ENCODE measurements at regions not wholly inside any gene's neighbourhood (a gene's known extent, or its start where the extent isn't known, plus 50 kb on each side); places are given as distances from the start of the nearest gene placed in this dataset.
"Not testable (repeated sequence)": the region's sequence is repeated elsewhere in the genome, so short reads cannot be mapped to it uniquely, and the experiment has no call there.

DNA sequence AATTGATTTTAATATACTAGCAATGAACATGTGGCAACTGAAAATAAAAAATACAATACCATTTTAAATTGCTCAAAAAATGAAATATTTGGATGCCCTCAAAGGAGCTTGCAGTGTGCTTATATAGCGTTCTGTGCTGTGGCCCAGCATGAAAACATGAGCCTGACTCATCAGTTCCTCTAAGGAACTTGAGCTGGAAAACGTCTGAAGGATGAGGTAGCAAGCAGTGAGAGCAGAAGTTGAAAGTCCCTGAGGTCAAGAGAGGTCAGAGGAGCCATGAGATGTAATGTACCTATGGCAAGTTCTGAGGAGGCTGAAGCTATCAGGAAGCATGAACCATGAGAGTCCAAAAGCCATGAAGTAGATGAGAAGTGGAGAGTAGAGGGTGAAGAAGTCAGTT, 59.7 kb downstream of the HMGB3 start:
- Mint-ChIP-seq H3K4me3 (no peak overlapping the region), H3K9me3 (ENCODE audit: low read depth) (no peaks in the 10 kb centered on the region), H3K36me3 (no peaks in the 10 kb centered on the region), H3K27me3 (peaks cover 1% of the 10 kb centered on the region), H3K27ac (no peak overlapping the region), H3K4me1 (ENCODE audit: low read depth) (no peaks in the 10 kb centered on the region)

DNA sequence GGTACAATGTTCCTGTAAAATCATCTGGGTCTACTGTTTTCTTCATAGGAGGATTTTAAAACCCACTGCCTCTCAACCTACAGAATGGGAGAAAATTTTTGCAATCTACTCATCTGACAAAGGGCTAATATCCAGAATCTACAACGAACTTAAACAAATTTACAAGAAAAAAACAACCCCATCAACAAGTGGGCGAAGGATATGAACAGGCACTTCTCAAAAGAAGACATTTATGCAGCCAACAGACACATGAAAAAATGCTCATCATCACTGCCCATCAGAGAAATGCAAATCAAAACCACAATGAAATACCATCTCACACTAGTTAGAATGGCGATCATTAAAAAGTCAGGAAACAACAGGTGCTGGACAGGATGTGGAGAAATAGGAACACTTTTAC, 83.2 kb downstream of the HMGB3 start:
- not testable (repeated sequence) for H3K27me3 Mint-ChIP-seq; H3K4me1 Mint-ChIP-seq (ENCODE audit: low read depth); H3K36me3 Mint-ChIP-seq; H3K4me3 Mint-ChIP-seq; H3K9me3 Mint-ChIP-seq (ENCODE audit: low read depth); H3K27ac Mint-ChIP-seq

DNA sequence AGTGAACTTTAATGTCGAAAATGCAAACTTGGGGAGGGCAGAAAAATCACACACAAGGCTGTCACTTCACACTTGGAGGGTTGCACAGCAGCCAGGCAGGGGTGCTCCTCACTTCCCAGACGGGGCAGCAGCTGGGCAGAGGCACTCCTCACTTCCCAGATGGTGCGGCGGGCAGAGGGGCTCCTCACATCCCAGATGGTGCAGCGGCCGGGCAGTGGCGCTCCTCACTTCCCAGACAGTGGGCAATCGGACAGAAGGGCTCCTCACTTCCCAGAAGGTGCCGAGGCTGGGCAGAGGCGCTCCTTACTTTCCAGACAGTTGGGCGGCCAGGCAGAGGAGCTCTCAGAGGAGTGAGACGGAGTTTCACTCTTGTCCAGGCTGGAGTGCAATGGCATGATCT, 90.6 kb downstream of the HMGB3 start:
- Mint-ChIP-seq H3K4me1 (ENCODE audit: low read depth) (no peaks in the 10 kb centered on the region), H3K36me3 (no peaks in the 10 kb centered on the region), H3K27me3 (no peaks in the 10 kb centered on the region), H3K4me3 (no peak overlapping the region), H3K27ac (no peak overlapping the region), H3K9me3 (ENCODE audit: low read depth) (no peaks in the 10 kb centered on the region)

DNA sequence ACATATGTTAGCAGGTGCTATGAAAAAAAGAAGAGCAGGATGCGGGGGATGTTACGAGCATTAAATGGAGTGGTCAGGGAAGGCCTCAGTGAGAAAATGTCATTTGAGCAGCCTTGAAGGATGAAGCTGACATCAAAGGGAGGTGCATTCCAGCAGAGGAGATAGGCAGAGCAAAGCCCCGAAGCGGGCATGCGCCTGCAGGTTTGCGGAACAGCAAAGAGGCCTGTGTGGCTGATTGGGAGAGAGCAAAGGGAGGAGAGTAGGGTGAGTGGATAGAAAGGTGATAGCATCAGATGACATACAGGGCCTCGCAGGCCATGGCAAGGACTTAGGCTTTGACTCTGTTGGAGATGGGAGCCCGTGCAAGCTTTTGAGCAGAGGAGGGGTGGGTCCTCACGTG, 95.4 kb upstream of the GPR50 start:
- Mint-ChIP-seq H3K27ac (no peak overlapping the region), H3K4me1 (ENCODE audit: low read depth) (peaks cover 4% of the 10 kb centered on the region), H3K36me3 (no peaks in the 10 kb centered on the region), H3K27me3 (peaks cover 8% of the 10 kb centered on the region), H3K9me3 (ENCODE audit: low read depth) (no peaks in the 10 kb centered on the region), H3K4me3 (no peak overlapping the region)

DNA sequence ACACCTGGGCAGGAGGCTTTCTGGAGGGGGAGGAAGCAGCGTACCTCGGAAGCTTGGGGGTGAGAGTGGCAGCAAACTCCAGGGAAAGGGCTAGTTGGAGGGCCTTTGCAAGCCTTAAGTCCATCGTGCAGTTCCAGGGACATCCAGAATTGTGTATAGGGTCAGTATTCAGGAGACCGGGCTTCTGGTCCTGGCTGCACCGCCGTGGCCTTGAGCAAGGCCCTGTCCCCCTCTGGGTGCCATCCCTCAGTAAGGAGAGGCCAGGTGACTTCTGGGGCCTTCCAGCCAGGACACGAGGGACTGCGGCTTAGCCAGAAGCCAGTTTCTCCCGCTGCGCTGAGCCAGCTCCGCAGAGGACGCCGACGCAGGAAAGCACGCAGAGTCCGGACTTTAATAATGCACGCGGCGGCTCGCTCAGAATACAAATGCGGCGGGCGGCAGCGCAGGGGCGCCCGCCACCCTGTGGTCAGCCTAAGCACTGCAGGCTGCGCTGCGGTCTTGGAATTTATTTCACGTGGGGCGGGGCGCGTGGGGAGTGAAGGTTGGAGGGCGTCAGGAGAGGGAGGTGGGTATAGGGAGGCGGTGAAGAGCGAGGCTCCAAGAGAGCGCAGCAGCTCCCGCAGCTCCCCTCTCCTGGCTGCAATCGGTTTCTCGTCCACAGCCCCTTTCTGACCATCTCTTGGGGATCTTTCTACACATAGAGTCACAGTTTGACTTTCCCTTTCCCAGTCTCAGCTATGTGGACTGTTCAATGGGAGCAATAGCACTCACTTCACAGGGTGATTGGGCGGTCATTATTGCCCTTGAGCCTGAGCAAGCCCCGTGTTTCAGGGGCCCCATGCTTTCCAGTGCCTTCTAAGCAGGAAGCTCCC, 94.1 kb upstream of the GPR50 start:
- H3K27ac Mint-ChIP-seq = no peak overlapping the region
- H3K9me3 Mint-ChIP-seq (ENCODE audit: low read depth) = no peaks in the 10 kb centered on the region
- H3K4me3 Mint-ChIP-seq = peak overlapping the region; percentile 52
- H3K27me3 Mint-ChIP-seq = peaks cover 8% of the 10 kb centered on the region
- H3K4me1 Mint-ChIP-seq (ENCODE audit: low read depth) = peaks cover 4% of the 10 kb centered on the region
- H3K36me3 Mint-ChIP-seq = no peaks in the 10 kb centered on the region

DNA sequence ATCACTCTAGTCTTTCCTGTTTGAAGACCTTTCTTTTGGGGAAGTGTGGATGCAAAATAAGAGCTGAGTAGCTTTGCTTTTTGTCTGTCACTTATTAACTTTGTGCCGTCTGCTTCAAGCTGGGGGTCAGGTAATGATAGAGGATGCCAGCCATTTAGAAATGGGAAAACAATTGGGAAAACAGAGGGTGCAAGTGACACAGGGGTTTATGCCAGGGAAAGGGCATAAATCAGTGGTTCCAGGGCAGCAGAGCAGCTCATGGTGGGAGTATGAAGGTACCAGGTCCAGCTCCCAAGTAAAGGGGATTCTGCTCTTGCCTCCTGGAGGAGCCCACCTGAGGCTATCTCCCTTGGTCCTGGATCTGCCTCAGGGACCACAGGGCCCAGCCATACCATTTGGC, 91.9 kb upstream of the GPR50 start:
- no peak overlapping the region for H3K27ac Mint-ChIP-seq
- H3K9me3 Mint-ChIP-seq (ENCODE audit: low read depth) = no peaks in the 10 kb centered on the region
- peaks cover 4% of the 10 kb centered on the region for H3K4me1 Mint-ChIP-seq (ENCODE audit: low read depth)
- H3K4me3 Mint-ChIP-seq = no peak overlapping the region
- H3K36me3 Mint-ChIP-seq = no peaks in the 10 kb centered on the region
- H3K27me3 Mint-ChIP-seq = peaks cover 8% of the 10 kb centered on the region

DNA sequence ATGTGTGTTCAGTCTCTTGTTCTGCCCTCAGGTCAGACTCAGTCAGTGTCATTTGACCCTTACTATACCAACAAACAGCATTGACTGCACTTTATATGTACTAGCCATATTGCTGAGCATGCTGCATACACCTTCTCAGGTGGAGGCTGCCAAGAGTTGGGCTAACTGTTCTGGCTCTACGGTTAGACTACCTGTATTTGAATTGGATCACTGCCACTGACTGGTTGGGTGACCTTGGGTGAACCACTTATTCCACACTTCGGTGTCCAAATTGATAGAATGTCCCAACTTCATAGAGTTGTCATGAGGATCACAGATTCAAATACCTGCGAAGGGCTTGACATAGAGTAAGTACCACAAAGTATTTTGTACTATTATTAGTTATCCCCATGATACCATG, 91.2 kb upstream of the GPR50 start:
- H3K36me3 Mint-ChIP-seq = no peaks in the 10 kb centered on the region

DNA sequence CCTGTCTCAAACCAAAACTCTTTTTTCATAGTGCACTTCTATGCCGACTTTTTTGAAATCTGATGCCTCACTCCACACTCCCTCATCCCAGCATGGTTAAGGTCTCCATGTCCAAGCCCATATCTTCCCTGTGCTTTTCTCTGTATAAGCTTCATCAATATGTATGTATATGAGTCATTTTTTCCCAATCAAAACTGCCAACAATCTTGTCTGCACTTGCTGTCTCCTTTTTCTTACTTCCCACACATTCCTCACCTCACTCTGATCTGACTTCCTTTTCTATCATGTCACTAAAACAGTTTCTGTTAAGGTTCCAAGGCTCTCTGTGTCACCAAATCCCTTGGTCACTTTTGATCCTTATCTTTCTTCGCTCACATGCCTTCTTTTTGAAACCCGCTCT, 88.2 kb upstream of the GPR50 start:
- no peaks in the 10 kb centered on the region for H3K4me1 Mint-ChIP-seq (ENCODE audit: low read depth)
- peaks cover 12% of the 10 kb centered on the region for H3K27me3 Mint-ChIP-seq
- no peaks in the 10 kb centered on the region for H3K9me3 Mint-ChIP-seq (ENCODE audit: low read depth)
- no peak overlapping the region for H3K27ac Mint-ChIP-seq
- no peak overlapping the region for H3K4me3 Mint-ChIP-seq
- H3K36me3 Mint-ChIP-seq = no peaks in the 10 kb centered on the region

More for the DNA sequence above, 91.2 kb upstream of the GPR50 start:
- peaks cover 4% of the 10 kb centered on the region for H3K4me1 Mint-ChIP-seq (ENCODE audit: low read depth)
- peaks cover 11% of the 10 kb centered on the region for H3K27me3 Mint-ChIP-seq
- H3K27ac Mint-ChIP-seq = no peak overlapping the region
- H3K4me3 Mint-ChIP-seq = no peak overlapping the region
- H3K9me3 Mint-ChIP-seq (ENCODE audit: low read depth) = no peaks in the 10 kb centered on the region

DNA sequence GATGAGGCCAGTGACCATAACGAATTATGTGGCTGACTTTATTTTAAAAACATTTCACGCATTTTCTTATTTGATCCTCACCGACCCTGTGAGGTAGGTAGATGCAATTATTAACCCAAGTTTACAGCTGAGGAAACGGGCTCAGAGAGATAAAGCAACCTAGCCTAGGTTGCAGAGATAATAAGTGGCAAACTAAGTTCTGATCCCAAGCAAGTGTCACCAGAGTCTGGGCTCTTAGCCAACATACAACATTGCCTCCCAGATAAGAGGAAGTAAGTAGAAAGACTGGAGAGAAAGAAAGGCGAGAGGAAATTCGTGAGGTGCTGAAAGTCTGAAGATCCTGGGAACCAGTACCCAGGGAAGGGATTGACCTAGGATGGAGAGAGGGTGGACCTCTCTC, 77.4 kb upstream of the GPR50 start:
- H3K27ac Mint-ChIP-seq = no peak overlapping the region
- no peak overlapping the region for H3K4me3 Mint-ChIP-seq
- H3K9me3 Mint-ChIP-seq (ENCODE audit: low read depth) = no peaks in the 10 kb centered on the region
- H3K4me1 Mint-ChIP-seq (ENCODE audit: low read depth) = peaks cover 3% of the 10 kb centered on the region
- peaks cover 4% of the 10 kb centered on the region for H3K27me3 Mint-ChIP-seq
- no peaks in the 10 kb centered on the region for H3K36me3 Mint-ChIP-seq

DNA sequence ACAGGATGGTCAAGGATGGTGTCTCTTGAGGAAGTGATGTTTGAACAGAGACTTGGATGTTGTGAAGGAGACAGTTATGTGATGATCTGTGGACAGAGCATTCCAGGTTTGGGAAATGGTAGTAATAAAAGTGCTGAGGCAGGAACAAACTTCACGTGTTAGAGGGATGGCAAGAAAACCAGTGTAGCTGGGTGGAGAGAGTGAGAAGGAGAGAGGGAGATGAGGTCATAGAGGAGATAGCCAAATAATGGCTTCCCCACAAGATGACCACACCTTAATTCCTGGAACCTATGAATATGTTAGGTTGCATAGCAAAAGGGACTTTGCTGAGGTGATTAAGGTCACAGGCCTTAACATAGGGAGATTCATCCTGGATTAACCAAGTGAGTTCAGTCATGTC, 75.6 kb upstream of the GPR50 start:
- H3K9me3 Mint-ChIP-seq (ENCODE audit: low read depth) = no peaks in the 10 kb centered on the region
- no peaks in the 10 kb centered on the region for H3K36me3 Mint-ChIP-seq
- H3K27ac Mint-ChIP-seq = no peak overlapping the region
- H3K27me3 Mint-ChIP-seq = peaks cover 7% of the 10 kb centered on the region
- no peak overlapping the region for H3K4me3 Mint-ChIP-seq
- H3K4me1 Mint-ChIP-seq (ENCODE audit: low read depth) = peaks cover 3% of the 10 kb centered on the region

DNA sequence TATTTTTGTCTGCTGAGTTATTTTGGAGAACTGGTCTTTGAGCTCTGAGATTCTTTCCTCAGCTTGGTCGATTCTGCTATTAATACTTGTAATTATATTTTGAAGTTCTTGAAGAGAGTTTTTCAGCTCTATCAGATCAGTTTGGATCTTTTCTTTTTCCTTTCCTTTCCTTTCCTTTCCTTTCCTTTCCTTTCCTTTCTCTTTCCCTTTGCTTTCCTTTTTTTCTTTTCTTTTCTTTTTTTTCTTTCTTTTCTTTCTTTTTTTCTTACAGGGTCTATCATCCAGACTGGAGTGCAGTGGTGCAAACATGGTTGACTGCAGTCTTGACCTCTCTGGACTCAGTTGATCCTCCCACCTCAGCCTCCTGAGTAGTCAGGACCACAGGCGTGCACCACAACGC, 63.2 kb upstream of the GPR50 start:
- not testable (repeated sequence) for H3K36me3 Mint-ChIP-seq; H3K4me3 Mint-ChIP-seq; H3K9me3 Mint-ChIP-seq (ENCODE audit: low read depth); H3K4me1 Mint-ChIP-seq (ENCODE audit: low read depth); H3K27ac Mint-ChIP-seq; H3K27me3 Mint-ChIP-seq

All from activated naive CD8-positive, alpha-beta T cell (primary cell).